ENCODE measurements at regions not wholly inside any gene's neighbourhood (a gene's known extent, or its start where the extent isn't known, plus 50 kb on each side); places are given as distances from the start of the nearest gene placed in this dataset.

- H3K79me1 ChIP-seq (ENCODE audit: low read length): no peaks in the 10 kb centered on the region
- no peak overlapping the region for H4K5ac ChIP-seq (ENCODE audit: low read length)
- no peak overlapping the region for H3K18ac ChIP-seq (ENCODE audit: low read length)
- WGBS (ENCODE audit: extremely low coverage, insufficient coverage, low lambda C conversion rate): no CpG with 5 or more reads among the region's 10 CpGs
- no peak overlapping the region for H4K8ac ChIP-seq (ENCODE audit: low read depth, low read length)
- no peak overlapping the region for H2BK5ac ChIP-seq (ENCODE audit: low read length)
- H3K79me2 ChIP-seq (ENCODE audit: control insufficient read depth, insufficient read depth, low read length): no peaks in the 10 kb centered on the region
- no peak overlapping the region for H2BK15ac ChIP-seq (replicated peaks; ENCODE audit: low read depth)
- no peak overlapping the region for H3K23ac ChIP-seq (ENCODE audit: low read length)
- H3K4me2 ChIP-seq (ENCODE audit: low read length): no peak overlapping the region
- no peaks in the 10 kb centered on the region for H3K27me3 ChIP-seq (ENCODE audit: insufficient read depth, low read length, poor library complexity)
- no peak overlapping the region for H3K56ac ChIP-seq (ENCODE audit: low read length)
- H3K27ac ChIP-seq (ENCODE audit: low read depth, low read length): no peak overlapping the region
- H3K4me1 ChIP-seq (ENCODE audit: control insufficient read depth, low read depth, low read length): no peaks in the 10 kb centered on the region
- no peak overlapping the region for H2AK5ac ChIP-seq (ENCODE audit: low read length)
- peak; percentile 1 for DNase-seq
- H3K9ac ChIP-seq (ENCODE audit: low read length): no peak overlapping the region
- no peak overlapping the region for H3K4ac ChIP-seq (ENCODE audit: low read depth, low read length)
- H3K4me3 ChIP-seq (ENCODE audit: low read length): no peak overlapping the region
- no peaks in the 10 kb centered on the region for H3K36me3 ChIP-seq (ENCODE audit: control insufficient read depth, insufficient read depth, low read length)
- H2BK120ac ChIP-seq (ENCODE audit: low read depth, low read length): no peak overlapping the region
Measured at GRCh38 chrY:7433817-7434809, 522.6 kb upstream of the AMELY start.

- H4K5ac ChIP-seq (ENCODE audit: low read length): no peak overlapping the region
- H3K4ac ChIP-seq (ENCODE audit: low read depth, low read length): no peak overlapping the region
- DNase-seq: no peak
- H3K9ac ChIP-seq (ENCODE audit: low read length): no peak overlapping the region
- no peak overlapping the region for H3K23ac ChIP-seq (ENCODE audit: low read length)
- H3K79me2 ChIP-seq (ENCODE audit: control insufficient read depth, insufficient read depth, low read length): no peaks in the 10 kb centered on the region
- no peaks in the 10 kb centered on the region for H3K36me3 ChIP-seq (ENCODE audit: control insufficient read depth, insufficient read depth, low read length)
- no peak overlapping the region for H3K27ac ChIP-seq (ENCODE audit: low read depth, low read length)
- H4K8ac ChIP-seq (ENCODE audit: low read depth, low read length): no peak overlapping the region
- no peak overlapping the region for H3K4me3 ChIP-seq (ENCODE audit: low read length)
- H2BK15ac ChIP-seq (replicated peaks; ENCODE audit: low read depth): no peak overlapping the region
- H2BK5ac ChIP-seq (ENCODE audit: low read length): no peak overlapping the region
- no peak overlapping the region for H3K4me2 ChIP-seq (ENCODE audit: low read length)
- no peak overlapping the region for H3K18ac ChIP-seq (ENCODE audit: low read length)
- no peak overlapping the region for H2AK5ac ChIP-seq (ENCODE audit: low read length)
- H3K27me3 ChIP-seq (ENCODE audit: insufficient read depth, low read length, poor library complexity): no peaks in the 10 kb centered on the region
- H3K4me1 ChIP-seq (ENCODE audit: control insufficient read depth, low read depth, low read length): no peaks in the 10 kb centered on the region
- WGBS (ENCODE audit: extremely low coverage, insufficient coverage, low lambda C conversion rate): no CpG with 5 or more reads among the region's 3 CpGs
- H3K56ac ChIP-seq (ENCODE audit: low read length): no peak overlapping the region
- no peaks in the 10 kb centered on the region for H3K79me1 ChIP-seq (ENCODE audit: low read length)
- H2BK120ac ChIP-seq (ENCODE audit: low read depth, low read length): no peak overlapping the region
Measured at GRCh38 chrY:7419165-7419564, 507.6 kb upstream of the AMELY start.

GRCh38 chrY:7417946-7418345, 506.4 kb upstream of the AMELY start:
- Histone ChIP-seq H3K56ac (ENCODE audit: low read length) (no peak overlapping the region), H3K27ac (ENCODE audit: low read depth, low read length) (no peak overlapping the region), H3K4me3 (ENCODE audit: low read length) (no peak overlapping the region), H2AK5ac (ENCODE audit: low read length) (no peak overlapping the region), H2BK5ac (ENCODE audit: low read length) (no peak overlapping the region), H4K8ac (ENCODE audit: low read depth, low read length) (no peak overlapping the region), H3K79me2 (ENCODE audit: control insufficient read depth, insufficient read depth, low read length) (no peaks in the 10 kb centered on the region), H3K23ac (ENCODE audit: low read length) (no peak overlapping the region), H3K4me1 (ENCODE audit: control insufficient read depth, low read depth, low read length) (no peaks in the 10 kb centered on the region), H4K5ac (ENCODE audit: low read length) (no peak overlapping the region), H3K9ac (ENCODE audit: low read length) (no peak overlapping the region), H3K4me2 (ENCODE audit: low read length) (no peak overlapping the region), H3K18ac (ENCODE audit: low read length) (no peak overlapping the region), H2BK15ac (replicated peaks; ENCODE audit: low read depth) (no peak overlapping the region), H3K4ac (ENCODE audit: low read depth, low read length) (no peak overlapping the region), H3K36me3 (ENCODE audit: control insufficient read depth, insufficient read depth, low read length) (no peaks in the 10 kb centered on the region), H2BK120ac (ENCODE audit: low read depth, low read length) (no peak overlapping the region), H3K79me1 (ENCODE audit: low read length) (no peaks in the 10 kb centered on the region), H3K27me3 (ENCODE audit: insufficient read depth, low read length, poor library complexity) (no peaks in the 10 kb centered on the region)
- DNase-seq: no peak
- WGBS (ENCODE audit: extremely low coverage, insufficient coverage, low lambda C conversion rate): no CpG with 5 or more reads among the region's 16 CpGs

- WGBS (ENCODE audit: extremely low coverage, insufficient coverage, low lambda C conversion rate): no CpG with 5 or more reads among the region's 3 CpGs
- Histone ChIP-seq H2BK120ac (ENCODE audit: low read depth, low read length) (no peak overlapping the region), H3K79me1 (ENCODE audit: low read length) (no peaks in the 10 kb centered on the region), H3K4me1 (ENCODE audit: control insufficient read depth, low read depth, low read length) (no peaks in the 10 kb centered on the region), H3K23ac (ENCODE audit: low read length) (no peak overlapping the region), H2BK15ac (replicated peaks; ENCODE audit: low read depth) (no peak overlapping the region), H3K9ac (ENCODE audit: low read length) (no peak overlapping the region), H3K4me3 (ENCODE audit: low read length) (no peak overlapping the region), H3K4me2 (ENCODE audit: low read length) (no peak overlapping the region), H3K18ac (ENCODE audit: low read length) (no peak overlapping the region), H3K27ac (ENCODE audit: low read depth, low read length) (no peak overlapping the region), H4K8ac (ENCODE audit: low read depth, low read length) (no peak overlapping the region), H4K5ac (ENCODE audit: low read length) (no peak overlapping the region), H3K4ac (ENCODE audit: low read depth, low read length) (no peak overlapping the region), H3K79me2 (ENCODE audit: control insufficient read depth, insufficient read depth, low read length) (no peaks in the 10 kb centered on the region), H3K27me3 (ENCODE audit: insufficient read depth, low read length, poor library complexity) (no peaks in the 10 kb centered on the region), H2BK5ac (ENCODE audit: low read length) (no peak overlapping the region), H3K36me3 (ENCODE audit: control insufficient read depth, insufficient read depth, low read length) (no peaks in the 10 kb centered on the region), H2AK5ac (ENCODE audit: low read length) (no peak overlapping the region), H3K56ac (ENCODE audit: low read length) (no peak overlapping the region)
- no peak for DNase-seq
Measured at GRCh38 chrY:7416406-7416805, 504.9 kb upstream of the AMELY start.

- Histone ChIP-seq H3K9ac (ENCODE audit: low read length) (no peak overlapping the region), H2BK120ac (ENCODE audit: low read depth, low read length) (no peak overlapping the region), H4K5ac (ENCODE audit: low read length) (no peak overlapping the region), H3K27ac (ENCODE audit: low read depth, low read length) (no peak overlapping the region), H3K79me2 (ENCODE audit: control insufficient read depth, insufficient read depth, low read length) (no peaks in the 10 kb centered on the region), H3K18ac (ENCODE audit: low read length) (no peak overlapping the region), H3K56ac (ENCODE audit: low read length) (no peak overlapping the region), H2BK5ac (ENCODE audit: low read length) (no peak overlapping the region), H3K4ac (ENCODE audit: low read depth, low read length) (no peak overlapping the region), H3K4me3 (ENCODE audit: low read length) (no peak overlapping the region), H3K23ac (ENCODE audit: low read length) (no peak overlapping the region), H3K4me1 (ENCODE audit: control insufficient read depth, low read depth, low read length) (no peaks in the 10 kb centered on the region), H3K4me2 (ENCODE audit: low read length) (no peak overlapping the region), H4K8ac (ENCODE audit: low read depth, low read length) (no peak overlapping the region), H2BK15ac (replicated peaks; ENCODE audit: low read depth) (no peak overlapping the region), H3K27me3 (ENCODE audit: insufficient read depth, low read length, poor library complexity) (no peaks in the 10 kb centered on the region), H3K36me3 (ENCODE audit: control insufficient read depth, insufficient read depth, low read length) (no peaks in the 10 kb centered on the region), H2AK5ac (ENCODE audit: low read length) (no peak overlapping the region), H3K79me1 (ENCODE audit: low read length) (no peaks in the 10 kb centered on the region)
- no CpG with 5 or more reads among the region's 7 CpGs for WGBS (ENCODE audit: extremely low coverage, insufficient coverage, low lambda C conversion rate)
- no peak for DNase-seq
Measured at GRCh38 chrY:7415157-7415633, 503.6 kb upstream of the AMELY start.
